PFSK-1 (cell line): ENCODE measurements at regions not wholly inside any gene's neighbourhood (a gene's known extent, or its start where the extent isn't known, plus 50 kb on each side); places are given as distances from the start of the nearest gene placed in this dataset.

ENCODE experiments used
- FOXP2 ChIP-seq: optimal IDR thresholded peaks from 2 replicates; pipeline ENCODE3; 2011; ENCODE audit warnings: borderline replicate concordance, control low read depth, inconsistent platforms; ENCODE audit not compliant: insufficient read depth; ENCODE audit errors: extremely low read length, extremely low read depth
- POLR2AphosphoS5 ChIP-seq: IDR thresholded peaks from 2 replicates; pipeline ENCODE4 v1.6.1; 2012; ENCODE audit warnings: low read depth, mild to moderate bottlenecking, control low read depth, low read length, moderate library complexity

DNA sequence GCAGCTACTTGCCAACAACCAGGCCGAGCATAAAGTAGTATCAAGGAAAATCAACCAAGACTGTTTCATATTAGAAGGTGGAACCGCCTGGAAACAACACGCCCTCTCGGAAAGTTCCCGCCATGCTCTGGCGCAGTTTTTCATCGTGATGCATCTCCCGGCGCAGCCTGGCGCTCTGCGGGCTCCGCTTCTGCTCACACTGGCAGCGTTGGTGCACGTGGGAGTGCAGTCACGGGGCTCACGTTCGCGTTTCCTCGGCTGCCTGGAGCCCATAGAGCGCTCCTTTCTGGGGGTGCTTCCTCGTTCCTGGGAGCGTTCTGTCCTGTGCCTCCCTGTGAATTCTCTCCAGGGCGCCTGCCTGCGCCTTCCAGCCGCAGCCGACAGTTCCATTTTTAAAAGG is 227.3 kb downstream of the TBXT start:
- TF ChIP-seq POLR2AphosphoS5 (peak; percentile 9; the same call in 1 of the 2 replicates), FOXP2 (no peak)
